ENCODE measurements at regions not wholly inside any gene's neighbourhood (a gene's known extent, or its start where the extent isn't known, plus 50 kb on each side); places are given as distances from the start of the nearest gene placed in this dataset.
"Not testable (repeated sequence)": the region's sequence is repeated elsewhere in the genome, so short reads cannot be mapped to it uniquely, and the experiment has no call there.

GRCh38 chr10:29748109-29748650 is 113.4 kb upstream of the SVIL start:
- no peak for ATAC-seq

GRCh38 chr10:29746080-29746797 is 111.5 kb upstream of the SVIL start:
- ATAC-seq, result no peak

- ATAC-seq, result no peak
Measured at GRCh38 chr10:29740981-29741545, 106.3 kb upstream of the SVIL start.

GRCh38 chr10:29738341-29738740 is 103.6 kb upstream of the SVIL start:
- ATAC-seq, result no peak

GRCh38 chr10:29737074-29737593 is 102.4 kb upstream of the SVIL start:
- no peak for ATAC-seq

GRCh38 chr10:29736366-29737073 is 101.7 kb upstream of the SVIL start:
- ATAC-seq, result peak; percentile 52

GRCh38 chr10:29735628-29736365 is 101.0 kb upstream of the SVIL start:
- ATAC-seq, result peak; percentile 89

- ATAC-seq, result peak; percentile 55
Measured at GRCh38 chr10:29734962-29735627, 100.3 kb upstream of the SVIL start.

- no peak for ATAC-seq
Measured at GRCh38 chr10:29734640-29734961, 99.8 kb upstream of the SVIL start.

- ATAC-seq, result no peak
Measured at GRCh38 chr10:29733323-29733722, 98.6 kb upstream of the SVIL start.

- no peak for ATAC-seq
Measured at GRCh38 chr10:29732918-29733317, 98.1 kb upstream of the SVIL start.

GRCh38 chr10:29731760-29732159 is 97.0 kb upstream of the SVIL start:
- no peak for ATAC-seq

- peak; percentile 23 for ATAC-seq
Measured at GRCh38 chr10:29730969-29731368, 96.2 kb upstream of the SVIL start.

GRCh38 chr10:29730458-29730857 is 95.7 kb upstream of the SVIL start:
- ATAC-seq, result peak; percentile 73

GRCh38 chr10:29728541-29729049 is 93.8 kb upstream of the SVIL start:
- ATAC-seq, result no peak

GRCh38 chr10:29725927-29726326 is 91.2 kb upstream of the SVIL start:
- ATAC-seq, result not testable (repeated sequence)

- peak; percentile 33 for ATAC-seq
Measured at GRCh38 chr10:29725133-29725720, 90.5 kb upstream of the SVIL start.

- no peak for ATAC-seq
Measured at GRCh38 chr10:29723726-29724125, 89.0 kb upstream of the SVIL start.

- ATAC-seq, result no peak
Measured at GRCh38 chr10:29722777-29723176, 88.0 kb upstream of the SVIL start.

GRCh38 chr10:29720149-29720548 is 85.4 kb upstream of the SVIL start:
- ATAC-seq, result no peak

GRCh38 chr10:29719281-29719675 is 84.5 kb upstream of the SVIL start:
- no peak for ATAC-seq

GRCh38 chr10:29715296-29715695 is 80.5 kb upstream of the SVIL start:
- ATAC-seq, result peak; percentile 56

Measured in esophagus mucosa (tissue), 1 donor.